Dermis microvascular lymphatic vessel endothelial cell (primary cell): ENCODE measurements at regions not wholly inside any gene's neighbourhood (a gene's known extent, or its start where the extent isn't known, plus 50 kb on each side); places are given as distances from the start of the nearest gene placed in this dataset.

ENCODE experiments used
- DNase-seq, 2 donors: peaks; one replicate each; pipeline versions ENCODE4 v3.0.0 to v3.0.0-alpha.2; 2010; ENCODE audit warnings: low read depth in 2 of 2

DNA sequence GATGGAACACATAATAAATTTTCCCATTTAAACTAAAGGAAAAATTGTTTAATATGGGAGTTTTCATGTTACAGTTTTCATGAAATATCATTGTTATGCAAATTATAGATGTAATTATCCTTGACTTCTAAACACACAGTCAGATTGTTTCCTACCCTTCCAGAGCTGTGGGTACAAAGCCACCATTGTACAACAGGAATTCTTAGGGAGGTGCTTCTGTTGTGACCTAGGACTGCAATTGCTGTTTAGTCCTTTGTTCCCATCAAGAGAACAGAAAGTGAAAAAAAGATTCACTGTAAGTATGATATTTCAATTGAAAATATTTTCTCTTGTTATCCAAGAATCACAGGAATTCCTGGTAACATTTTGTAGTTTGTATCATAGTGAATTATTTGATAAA lies 455.3 kb upstream of the NAALADL2 start:
- no peak for DNase-seq

DNA sequence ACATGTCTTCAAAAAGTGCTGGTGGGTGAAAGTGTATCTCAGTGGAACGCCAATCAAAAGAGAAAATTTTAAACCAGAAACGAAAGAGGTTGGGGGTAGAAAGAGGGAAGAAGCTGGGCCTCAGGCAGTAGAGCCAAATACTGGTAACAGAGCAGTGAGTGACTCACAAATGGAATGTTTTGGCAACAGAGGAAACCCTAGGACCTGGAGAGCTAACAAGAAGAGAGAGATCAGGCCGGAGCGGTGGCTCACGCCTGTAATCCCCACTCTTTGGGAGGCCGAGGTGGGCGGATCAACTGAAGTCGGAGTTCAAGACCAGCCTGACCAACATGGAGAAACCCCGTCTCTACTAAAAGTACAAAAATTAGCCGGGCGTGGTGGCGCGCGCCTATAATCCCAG lies 450.8 kb upstream of the NAALADL2 start:
- DNase-seq = no peak

DNA sequence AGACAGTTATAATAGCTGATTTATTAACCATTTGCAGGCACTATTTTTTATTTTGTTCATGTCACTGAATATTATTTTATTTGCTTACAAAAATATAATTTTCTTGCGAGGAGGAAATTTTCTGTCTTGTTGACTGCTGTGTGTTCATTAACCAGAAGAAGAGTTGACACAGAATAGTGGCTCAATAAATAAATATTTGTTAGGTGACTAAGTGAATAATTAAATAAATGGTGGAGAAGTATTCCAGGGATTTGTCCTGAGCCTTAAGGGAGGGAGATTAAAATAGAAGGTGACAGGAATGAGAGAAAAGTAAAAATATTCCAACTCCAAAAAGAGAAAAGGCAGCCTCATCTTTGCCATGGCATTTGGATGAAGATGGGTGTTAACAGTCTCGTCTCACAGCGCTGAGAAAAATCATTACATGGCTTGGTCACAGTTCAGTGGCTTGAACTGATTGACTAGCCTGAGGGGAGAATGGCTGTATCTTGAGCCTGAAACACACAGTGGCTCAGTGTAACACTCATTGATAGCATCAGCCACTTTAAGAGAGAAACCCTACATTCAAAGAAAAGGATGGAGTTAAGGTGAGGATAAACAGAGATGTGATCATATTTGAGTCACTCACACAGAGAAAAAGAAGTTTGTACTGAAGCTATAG lies 449.9 kb upstream of the NAALADL2 start:
- no peak for DNase-seq

DNA sequence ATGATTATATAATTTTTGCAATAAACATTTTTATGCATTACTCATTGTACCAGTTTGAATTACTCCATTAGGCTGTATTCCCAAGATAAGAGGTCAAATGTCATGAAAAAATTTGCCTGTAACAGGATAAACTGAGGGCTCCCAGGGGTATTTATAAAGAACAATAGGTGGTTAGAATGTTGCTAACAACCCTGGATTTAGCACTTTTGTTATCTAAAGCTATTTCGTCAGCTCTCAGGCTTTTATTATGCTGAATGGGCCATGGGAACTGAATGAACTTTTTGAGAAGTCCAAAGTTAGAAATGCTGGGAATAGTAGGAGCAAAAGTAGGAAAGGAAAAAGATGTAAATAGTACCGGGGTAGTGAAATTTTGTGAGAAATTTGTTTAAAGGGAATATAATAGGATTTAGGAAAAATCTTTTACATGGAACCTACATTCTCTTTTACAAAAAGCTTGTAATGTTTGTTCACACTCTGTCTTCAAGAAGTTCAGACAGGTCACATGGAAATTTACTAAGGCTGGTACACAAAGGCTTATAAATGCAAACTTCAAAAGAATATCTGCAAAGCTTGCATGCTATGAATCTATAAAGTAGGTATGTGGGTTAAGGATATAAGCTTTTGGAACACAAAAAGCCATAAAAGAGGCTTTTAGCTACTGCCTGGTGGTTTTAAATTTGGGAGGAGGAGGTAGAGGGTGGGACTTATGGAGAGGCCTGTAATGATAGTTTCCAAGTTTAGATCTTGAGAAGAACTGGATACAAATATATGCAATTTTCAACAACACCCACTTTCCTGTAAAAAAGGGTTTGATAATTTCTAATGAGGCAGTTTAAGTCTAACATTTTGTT lies 445.8 kb upstream of the NAALADL2 start:
- no peak for DNase-seq

DNA sequence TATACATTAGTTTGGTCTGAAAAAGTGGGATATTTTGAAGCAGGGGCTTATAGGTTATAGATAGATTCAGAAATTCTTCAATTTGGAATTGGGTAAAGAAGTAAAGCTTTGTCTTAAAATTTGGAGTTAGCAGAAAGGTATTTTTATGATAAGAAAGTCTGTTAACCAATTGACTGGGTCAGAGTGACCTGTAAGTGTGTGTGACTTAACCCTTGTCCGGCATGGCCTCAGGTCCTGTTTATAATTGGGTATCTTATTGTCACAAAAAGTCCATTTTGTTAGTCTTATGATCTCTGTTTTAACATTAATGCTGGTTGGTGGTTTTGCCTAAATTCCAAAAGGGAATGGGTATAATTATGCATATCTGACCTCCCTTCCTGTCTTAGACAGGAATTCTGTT lies 444.2 kb upstream of the NAALADL2 start:
- DNase-seq = no peak

DNA sequence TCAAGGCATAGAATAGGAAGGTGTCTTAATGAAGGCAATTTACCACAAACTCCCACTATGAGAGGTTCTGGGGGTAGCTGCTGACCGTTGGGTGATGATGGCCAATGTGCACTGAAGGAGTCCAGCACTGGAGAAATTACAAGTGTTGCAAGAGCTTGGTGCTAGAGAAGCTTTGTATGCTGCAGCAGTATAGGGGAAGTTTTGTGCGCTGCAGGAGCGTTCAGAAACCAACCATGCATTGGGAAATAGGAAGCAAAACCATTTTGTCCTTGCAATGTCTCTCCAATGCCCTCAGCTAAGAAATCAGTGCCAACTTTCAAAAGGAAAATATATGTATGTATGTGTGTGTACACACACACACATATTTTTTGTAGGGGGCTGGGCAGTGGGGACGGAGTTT lies 441.6 kb upstream of the NAALADL2 start:
- DNase-seq = no peak

DNA sequence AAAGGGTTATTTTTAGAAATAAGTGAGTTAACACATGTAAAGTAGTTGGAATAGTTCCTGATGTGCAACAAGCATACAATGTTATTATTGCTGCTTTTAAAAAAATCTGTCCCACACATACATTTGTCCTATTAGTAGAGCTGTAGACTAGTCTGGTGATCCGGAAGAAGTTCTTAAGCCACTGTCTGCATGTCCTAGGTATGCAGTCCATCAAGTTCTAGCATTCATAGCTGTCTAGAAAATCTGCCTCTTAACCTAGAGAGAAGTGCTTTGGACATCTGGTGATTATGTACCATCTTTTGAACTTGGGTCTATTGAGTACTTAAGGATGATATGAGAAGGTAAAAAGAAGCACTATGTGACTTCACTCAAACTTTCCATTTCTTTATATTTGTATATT lies 439.9 kb upstream of the NAALADL2 start:
- DNase-seq = no peak

DNA sequence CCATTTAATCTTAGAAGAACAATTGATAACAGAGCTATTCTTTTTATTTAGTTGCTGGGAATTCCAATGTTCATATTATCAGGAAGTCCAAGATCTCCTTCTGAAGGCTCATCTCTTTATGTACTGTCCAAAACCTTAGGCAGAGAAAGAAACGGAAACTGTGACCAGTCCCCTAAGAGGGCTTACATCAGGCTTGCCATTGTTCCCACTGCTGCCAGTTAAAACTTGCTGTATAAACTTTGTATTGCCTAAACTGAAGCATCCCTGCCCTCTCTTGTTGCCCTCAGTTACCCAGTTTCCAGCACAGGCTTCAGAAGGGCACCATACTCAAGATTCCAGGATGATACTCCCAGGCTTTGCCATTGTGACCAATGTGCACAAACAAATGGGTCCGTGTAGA lies 435.2 kb upstream of the NAALADL2 start:
- DNase-seq = no peak

DNA sequence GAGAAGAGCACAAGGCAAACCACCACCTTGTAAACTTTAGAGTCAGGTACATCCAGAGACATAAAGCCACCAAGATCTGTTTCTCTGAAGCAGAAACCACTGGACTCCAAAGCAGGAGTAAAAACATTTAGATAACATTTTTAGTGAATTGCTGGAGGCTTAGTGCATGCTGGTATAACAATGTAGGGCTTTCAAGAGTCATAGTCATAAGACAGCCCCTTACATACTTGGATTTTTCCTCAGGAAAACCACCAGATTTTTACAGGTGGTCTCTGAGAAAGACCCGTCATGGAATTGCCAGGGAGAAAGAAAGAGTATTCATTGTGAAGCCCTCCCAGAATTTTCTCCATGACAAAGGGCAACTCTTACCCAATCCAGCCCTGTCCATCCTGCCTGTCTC lies 434.5 kb upstream of the NAALADL2 start:
- DNase-seq = no peak

DNA sequence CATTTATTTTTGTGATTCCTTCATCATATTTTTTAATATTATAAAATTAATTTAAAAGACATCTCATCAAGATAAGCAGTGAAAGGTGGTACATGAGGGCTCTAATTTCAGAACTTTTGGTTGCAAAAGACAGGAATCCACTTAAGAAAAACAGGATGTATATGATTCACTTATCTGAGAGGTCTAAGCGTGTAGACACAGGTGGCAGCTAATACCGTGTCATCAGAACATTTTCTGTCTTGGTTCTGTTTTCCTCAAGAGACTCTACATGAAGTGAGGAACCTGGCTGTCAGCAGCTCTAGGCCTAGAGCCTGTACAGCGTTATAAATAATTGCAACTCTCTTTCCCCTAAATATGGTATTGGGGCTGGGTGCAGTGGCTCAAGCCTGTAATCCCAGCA lies 433.7 kb upstream of the NAALADL2 start:
- no peak for DNase-seq

DNA sequence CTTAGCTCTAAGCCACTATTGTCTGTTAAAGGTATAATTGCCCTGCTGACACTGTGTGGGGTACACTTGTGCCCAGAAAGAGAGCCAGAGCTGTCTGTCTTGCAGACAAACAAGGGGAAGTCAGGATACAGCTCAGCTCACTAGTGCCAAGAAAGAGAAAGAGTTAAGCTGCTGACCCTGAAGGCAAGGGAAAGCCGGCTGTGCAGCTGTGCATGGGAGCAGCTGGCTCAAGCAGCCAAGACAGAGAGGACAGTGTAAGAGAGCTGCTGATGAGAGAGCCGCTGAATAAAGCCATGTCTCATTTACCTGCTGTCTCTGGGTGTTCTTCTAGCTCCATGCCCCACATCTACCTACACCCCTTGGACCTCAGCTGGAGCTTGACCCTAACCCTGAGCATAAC lies 428.1 kb upstream of the NAALADL2 start:
- no peak for DNase-seq

DNA sequence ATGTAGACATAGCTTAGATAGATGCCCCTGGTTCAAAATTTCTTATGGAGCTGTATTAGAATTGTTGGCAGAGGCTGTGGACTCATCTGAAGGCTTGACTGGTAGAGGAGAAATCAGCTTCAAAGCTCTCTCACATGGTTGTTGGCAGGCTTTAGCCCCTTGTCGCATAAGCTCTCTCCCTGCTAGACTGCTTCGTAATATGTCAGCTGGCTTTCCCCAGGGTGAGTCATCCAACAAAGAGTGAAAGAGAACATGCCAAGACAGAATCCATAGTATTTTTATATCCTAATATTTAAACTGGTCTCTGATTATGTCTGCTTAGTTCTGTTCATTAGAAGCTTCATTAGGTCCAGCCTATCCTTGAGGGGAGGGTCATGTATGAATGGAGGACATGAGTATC lies 427.4 kb upstream of the NAALADL2 start:
- DNase-seq = no peak

DNA sequence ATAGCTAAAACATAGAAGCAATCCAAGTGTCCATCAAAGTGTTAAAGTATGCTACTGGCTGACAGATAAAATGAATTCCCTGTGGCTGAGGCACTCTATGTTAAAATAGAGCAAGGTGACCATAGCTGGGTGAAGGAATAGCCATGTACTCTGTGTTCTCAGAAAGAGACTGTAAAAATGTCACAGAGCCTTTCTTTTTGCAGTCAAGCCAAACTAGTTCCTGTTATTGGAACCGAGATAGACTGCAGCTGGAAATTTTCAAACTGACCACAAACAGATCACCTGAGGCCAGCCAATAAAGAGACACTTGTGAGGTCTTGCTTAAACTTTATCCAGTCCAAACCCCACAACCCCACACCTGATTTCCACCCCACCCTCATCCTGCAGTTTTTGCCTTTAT lies 422.8 kb upstream of the NAALADL2 start:
- no peak for DNase-seq

DNA sequence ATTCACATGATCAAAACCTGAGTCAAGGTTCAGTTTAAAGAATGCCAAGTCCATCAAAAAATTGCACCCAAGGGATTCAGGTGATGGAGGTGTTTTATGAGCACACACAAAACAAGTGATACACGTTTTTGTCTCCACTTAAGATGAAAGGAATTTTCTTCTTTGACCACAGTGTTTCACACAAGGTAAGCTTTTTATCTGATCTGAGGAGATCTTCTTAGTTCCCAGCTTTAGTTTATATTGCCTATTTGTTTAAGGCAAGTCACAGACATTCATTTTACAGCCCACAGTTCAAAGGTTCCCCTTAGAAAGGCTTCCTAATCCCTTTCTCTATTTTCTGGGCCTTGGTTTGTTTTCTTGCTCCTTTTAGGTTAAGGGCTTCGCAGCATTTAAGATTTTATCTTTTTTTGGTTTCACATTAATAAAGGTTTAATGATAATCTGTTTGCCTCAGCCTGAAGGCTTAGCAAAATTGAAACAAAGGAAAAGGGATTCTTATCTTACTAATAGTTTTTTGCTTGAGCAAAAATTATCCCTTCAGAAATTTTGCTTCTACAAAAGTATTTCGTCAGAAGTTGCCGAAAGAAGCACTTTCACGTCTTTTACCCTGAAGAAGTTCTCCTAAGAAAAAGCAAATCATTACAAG lies 420.5 kb upstream of the NAALADL2 start:
- no peak for DNase-seq

DNA sequence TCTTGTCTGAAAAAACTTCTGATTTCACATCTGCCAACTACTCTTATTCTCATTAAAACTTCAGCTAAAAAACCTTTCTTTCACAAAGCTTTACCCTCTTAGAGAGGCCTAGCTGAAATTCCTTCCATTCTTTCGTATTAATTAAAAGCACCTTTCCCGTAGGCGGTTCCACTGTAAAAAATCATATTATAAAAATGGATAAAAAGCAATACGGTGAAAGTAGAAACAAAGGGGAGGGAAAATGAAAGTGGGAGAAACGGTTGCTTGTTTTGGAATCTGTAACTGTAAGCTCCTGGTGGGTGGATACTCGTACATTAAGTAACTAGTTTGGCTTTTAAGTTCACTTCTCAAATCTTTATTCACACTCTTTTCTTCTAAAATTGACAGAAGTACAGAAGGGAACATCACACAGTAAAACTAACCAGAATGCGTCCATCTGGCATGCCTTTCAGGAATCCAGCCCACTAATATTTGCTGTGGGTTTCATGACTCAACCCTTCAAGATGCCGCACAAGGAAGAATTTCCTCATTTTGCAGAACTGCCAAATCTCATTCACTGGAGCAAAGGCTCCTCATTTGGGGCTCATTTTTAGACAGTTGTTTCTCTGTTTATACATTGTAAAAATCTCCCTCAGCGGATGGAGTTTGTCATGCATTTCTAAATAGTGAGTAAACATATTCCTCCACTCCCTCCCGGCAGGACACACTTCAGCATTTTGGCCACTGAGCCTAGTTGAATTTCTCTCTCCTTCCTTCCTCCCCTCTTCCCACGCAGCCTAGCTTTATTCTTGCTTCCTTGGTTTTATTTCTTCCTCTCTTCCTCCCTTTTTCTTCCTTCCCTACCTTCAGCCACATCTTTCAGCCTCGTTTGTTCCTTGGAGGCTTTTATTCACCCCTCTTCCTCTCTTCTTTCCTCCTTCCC lies 419.5 kb upstream of the NAALADL2 start:
- peak in 1 of 2 donors; percentile 1 for DNase-seq

DNA sequence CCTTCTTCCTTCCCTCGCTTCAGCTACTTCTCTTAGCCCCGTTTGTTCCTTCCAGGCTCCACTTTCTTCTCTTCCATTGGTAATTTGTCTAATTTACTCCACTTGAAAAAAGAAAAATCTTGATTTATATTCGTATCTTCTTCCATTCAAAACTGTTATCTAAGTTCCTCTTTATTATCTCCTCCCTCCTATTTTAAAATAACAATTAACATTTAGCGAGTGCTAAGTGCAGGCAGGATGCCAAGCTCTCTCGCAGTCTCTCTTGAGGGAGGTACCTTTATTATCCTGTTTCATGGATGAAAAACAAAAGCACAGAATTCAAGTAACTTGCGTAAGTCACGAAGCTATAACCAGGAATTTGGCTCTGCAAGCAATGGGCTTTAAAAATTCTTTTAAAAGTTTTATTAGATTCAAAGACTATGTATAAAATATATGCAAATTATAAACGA lies 418.9 kb upstream of the NAALADL2 start:
- DNase-seq = peak in 1 of 2 donors; percentile 19

DNA sequence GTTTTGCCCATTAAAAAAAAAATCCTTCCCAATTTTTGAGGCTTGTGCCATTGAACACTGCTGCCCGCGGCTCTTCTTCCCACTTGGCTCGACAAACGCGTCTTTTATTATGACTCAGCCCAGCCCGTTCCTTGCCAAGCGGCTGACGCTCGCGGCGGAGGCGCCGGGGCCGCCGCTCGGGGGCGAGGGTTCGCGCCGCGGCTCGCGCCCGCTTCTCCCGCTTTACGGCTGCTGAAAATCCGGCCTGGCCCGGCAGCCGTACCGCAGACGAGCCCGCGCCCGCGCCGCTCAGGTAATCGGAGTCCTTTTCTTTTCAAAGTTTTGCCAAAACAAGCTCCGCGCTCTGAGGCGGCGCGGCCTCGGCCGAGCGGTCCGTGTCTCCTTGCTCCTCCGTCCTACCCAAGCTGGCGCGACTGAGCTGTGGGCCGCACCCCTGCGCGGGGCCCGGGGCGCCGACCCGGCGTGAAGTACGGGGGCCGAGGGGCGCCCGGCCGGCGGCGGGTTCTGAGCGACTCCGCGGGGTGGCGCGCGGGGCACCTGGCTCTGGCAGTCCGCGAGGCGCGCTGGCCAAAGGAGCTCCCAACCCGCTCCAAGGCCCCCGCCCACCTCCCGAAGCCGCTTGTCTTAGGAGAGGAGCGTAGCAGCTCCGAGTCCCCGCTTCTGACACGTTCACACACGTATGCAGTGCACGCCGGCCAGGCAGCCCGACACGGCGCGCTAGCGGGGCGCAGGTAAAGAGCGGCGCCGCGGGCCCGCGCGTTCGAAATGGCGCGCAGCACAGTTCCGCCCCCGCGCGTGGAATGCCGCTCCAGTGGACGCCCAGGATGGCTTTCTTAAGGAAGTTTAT lies 418.2 kb upstream of the NAALADL2 start:
- peak; percentile 36 to 81 for DNase-seq

DNA sequence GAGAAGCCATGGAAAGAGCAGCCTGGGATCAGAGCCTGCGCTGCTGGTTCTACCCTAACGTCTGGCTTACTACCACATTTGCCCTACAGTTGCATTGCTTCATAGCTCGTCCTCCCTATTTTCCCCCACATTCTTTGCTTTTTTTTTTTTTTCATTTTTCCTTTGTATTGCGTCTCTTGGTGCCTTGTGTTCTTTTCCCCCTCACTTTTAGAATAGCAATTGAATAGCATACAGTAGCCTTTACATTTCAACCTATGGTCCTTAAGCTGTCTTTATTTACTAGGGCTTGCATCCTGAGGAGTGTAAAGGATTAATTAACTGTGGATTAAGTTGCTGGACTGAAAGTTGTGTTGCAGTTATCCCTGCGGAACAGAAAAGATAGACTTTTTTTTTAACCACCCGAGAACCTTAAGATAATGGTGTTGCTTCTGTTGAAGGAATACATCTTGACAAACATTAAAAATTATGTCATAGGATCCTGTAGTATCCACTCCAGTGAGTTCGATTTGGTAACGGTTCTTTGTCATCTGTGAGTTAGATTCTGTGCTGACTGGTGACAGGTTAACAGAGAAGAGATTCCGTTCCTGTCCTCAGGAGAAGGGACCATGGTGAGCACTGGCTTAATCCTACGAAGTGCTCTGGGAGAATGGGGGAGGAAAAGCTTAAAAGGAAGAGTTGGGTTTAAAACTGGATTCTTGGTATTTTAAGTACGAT lies 417.4 kb upstream of the NAALADL2 start:
- no peak for DNase-seq

DNA sequence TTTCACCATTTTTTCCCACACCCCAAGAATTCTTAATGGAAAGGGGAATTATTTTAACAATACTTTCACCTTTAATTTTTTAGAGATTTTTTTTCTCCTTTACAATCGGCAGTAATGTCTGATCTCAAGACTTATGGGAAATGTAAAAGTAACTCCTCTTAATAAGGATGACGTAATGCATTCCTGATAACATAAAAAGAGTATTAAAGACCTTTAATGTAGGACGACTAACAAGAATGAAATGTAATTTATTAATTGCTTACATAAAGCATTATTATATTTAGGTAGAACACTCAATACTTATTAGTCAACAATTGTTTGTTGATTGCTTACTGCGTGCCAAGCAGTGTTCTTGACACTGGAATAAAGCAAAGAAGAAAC lies 416.8 kb upstream of the NAALADL2 start:
- DNase-seq = no peak

DNA sequence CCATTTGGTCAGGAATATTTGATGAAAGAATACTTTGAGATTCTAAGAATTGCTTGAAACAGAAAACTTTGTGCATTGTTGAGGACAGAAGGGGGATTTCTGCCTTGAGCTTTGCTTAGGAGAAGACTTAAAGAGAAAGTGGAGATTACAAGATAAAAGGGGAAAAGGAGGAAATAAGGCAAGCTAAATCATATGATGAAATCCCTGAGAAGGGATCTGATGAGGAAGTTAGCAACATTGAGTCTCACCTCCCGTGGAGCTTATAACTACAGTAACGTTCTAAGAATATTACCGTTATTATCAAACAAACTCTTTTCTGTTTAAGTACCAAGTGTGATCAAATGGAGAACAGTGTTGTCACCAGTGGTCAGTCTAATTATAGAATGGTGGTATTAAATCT lies 414.7 kb upstream of the NAALADL2 start:
- no peak for DNase-seq
